GM21576 (cell line): ENCODE measurements at regions not wholly inside any gene's neighbourhood (a gene's known extent, or its start where the extent isn't known, plus 50 kb on each side); places are given as distances from the start of the nearest gene placed in this dataset.
"Not testable (repeated sequence)": the region's sequence is repeated elsewhere in the genome, so short reads cannot be mapped to it uniquely, and the experiment has no call there.

Experiments
- ATAC-seq: cut with Tn5 transposase; IDR thresholded peaks from one replicate; pipeline ENCODE4 v1.9.1; 2021; ENCODE audit warnings: mild to moderate bottlenecking, moderate library complexity; ENCODE audit not compliant: unreplicated experiment

DNA sequence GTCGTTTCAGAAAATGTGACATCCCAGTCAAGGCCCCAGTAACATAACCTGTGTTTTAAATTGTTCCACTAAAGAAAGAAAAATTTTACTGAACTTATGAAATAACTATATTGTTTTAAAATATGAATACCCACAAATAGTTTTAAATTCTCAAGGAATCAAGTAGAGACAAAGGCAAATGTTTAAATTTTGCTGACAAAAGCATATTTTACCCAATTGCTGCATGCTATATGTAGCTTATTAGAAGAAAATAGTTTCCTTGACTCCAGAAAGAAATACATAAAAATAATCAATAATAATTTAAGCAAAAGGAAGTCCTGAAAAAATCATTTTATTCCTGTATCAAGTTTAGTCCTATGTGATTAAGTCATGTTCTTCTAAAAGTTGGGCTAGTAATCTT is 481.3 kb upstream of the ADGRL3 start:
- ATAC-seq: no peak

DNA sequence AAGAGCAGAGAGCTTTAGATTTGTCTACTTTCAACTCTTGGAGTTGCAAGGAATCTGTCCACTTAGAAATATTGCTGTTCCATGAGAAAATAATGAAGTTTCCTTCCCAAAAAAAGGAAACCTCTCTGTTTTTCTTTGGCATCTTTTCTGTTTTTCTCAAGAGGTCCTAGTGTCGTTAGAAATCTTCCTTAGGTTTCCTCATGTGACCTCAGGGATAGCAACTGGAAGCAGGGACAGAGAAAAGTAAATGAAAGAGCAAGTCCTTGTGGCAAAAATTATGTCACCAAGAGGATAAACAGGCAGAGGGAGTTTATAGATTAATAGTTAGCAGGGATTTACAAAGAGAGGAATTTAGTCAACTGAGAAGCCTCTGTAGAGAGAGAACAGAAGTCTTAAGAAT is 478.4 kb upstream of the ADGRL3 start:
- no peak for ATAC-seq

DNA sequence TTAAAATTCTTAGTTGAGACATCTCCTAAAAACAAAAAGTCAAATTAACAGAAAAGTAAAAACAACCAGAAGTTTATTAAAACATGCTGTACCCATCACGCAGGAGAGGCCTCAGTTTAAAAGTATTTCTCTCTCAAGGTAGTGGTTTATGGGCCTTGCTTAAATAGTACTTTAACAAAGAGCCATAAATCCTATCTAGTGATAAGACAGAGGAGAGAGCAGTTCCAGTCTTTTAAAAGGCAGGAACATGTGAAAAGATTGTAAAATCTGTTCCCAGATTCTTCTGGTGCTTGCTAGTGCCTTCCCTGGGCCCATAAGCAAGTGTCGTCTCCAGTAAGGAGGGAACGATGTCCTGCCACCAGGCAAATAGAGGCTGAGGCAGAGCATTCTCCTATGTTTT is 476.3 kb upstream of the ADGRL3 start:
- ATAC-seq: no peak

DNA sequence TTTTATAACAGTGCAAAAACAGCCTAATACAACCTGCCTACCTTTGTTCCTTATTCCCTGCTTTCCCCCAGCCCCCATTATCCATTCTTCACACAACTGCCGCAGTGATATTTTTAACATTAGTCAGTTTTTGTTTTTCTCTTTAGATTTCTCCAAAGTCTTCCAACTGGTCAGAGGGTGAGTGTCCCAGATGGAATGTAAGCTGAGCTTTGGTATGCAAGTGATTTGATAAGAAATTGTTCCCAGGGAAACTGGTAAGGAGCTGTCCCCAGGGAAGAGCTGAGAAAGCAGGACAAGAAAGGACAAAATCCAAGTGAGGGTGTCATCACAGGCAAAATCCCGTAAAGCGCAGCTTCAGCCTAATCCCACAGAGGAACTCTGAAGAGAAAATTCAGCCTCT is 475.5 kb upstream of the ADGRL3 start:
- ATAC-seq: no peak

DNA sequence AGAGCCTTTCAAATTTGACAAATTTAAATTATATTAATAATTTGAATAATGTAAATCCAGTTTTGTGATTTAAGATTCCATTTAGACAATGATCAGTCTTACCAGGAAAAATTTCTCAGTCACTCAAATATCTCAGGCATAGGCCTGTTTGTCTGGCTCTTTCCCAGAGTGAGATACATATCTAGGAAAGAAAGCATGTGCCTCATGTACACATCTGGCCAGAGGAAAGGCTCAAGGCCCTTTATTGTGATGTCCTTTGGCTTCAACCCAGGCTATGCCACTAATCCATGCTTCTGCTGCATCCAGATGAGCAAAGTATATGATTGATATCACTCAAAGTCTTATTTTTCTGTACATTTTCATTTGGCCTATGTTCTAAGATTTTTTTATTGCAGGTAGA is 473.3 kb upstream of the ADGRL3 start:
- ATAC-seq: no peak

DNA sequence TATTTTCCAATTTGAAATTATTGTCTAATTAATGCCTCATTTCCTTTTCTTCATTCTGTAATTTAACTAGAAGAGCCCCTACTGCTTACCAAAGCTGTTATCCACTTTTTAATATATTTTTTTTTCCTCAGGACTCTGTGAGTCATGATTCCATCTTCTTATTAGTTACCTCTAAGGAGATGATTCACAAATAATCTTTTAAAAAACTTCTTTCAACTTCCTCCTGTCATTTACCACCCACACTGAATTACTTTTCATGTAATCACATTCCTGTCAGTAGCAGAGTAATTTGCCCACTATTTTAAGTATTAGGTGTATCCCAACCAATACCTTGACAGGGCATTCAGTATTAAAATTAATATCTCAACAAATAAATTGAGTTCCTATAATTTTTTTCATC is 470.9 kb upstream of the ADGRL3 start:
- no peak for ATAC-seq

DNA sequence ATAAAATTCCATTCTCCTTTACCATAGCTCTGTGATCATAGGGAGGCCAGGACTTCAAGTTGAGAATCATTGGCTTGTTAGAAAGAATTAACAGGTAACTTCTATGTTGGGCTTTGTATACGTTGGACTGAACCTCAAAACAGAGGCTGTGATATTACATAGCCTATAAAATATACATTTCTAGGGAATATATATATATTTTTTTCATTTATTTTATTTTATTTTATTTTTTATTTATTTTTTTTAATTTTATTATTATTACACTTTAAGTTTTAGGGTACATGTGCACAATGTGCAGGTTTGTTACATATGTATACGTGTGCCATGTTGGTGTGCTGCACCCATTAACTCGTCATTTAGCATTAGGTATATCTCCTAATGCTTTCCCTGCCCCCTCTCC is 470.4 kb upstream of the ADGRL3 start:
- ATAC-seq: not testable (repeated sequence)

DNA sequence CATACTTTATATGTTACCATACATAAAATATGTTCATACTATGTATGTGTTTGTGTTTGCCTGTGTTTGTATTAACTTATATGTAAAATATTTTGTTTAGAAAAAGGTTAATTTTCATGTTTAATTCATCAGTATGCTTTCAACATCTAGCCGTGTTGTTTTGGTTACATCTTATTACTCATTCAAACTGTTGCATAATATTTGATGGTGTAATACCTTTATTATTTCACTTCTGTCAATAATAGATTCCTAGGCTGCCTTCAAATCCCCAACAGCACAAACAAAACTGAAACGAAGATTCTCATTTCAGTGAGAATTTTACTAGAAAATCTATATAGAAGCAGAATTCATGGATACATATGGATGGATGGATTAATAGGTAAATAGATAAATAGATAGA is 462.3 kb upstream of the ADGRL3 start:
- ATAC-seq: no peak

DNA sequence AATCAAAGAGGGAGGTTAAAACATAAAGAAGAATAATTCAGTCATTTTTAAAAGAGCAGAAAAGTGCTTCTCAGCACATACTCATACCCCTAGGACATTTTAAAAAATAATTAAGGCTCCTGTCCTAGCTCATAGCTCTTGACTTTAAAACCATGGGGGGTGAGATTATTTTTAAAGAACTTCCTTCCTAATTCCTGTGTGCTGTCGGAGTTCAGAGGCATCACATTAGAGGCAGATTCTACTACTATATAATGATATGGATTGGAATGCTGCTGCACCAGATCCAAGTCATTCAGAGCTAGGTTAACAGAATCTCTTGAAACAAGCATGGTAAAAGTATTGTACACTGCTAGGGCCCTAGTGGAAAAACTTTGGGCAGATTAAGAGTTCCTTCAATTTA is 456.5 kb upstream of the ADGRL3 start:
- ATAC-seq: no peak

DNA sequence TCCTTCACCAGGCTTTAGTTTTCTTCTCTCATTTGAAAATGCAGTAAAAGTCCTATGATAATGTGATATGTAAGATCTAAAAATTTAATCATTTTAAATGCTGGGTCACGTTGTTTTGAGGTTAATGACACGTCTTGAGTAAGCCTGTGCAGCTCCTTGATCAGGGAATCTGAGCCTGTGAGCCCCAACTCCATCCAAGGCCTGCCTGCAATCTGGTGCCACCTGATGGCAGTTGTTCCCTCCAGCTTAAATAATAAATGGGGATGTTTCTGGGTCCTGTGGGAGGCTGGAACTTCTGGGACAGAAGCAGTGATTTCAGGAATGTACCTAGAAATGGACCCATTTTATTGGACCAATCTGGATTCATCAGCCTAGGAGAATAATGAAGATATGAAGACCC is 455.4 kb upstream of the ADGRL3 start:
- no peak for ATAC-seq

DNA sequence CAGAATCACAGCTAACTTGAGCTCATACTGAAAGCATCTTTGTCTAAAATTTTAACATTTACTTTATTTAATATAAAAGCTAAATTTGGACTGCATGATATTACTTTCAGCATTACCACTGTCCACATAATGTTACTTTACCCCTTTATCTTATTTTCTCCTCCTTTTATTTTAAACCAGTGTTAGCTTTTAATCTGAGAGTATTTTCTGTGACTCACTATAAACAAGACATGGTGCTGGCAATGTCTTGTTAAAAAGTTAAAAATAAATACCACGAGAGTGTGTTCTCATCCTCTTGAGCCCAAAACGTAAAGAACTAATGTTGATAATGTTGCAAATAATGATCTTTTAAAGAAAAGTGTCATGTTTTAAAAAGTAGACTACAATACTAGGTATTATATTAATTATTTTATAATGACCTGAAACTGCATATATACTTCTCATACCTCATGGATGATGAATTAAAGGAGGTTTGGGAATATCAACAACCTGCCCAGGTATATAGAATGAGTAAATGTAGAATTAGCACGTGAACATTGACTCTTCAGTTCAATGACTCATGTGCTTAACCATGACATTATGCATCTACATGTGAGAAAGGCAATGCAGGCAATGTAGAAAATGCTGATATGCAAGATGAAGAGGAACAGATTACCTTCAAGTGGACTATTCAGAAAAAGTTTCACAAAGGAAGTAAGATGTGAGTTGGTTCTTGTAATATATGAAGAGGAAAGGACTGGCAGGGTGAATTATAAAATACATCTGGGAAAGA is 454.1 kb upstream of the ADGRL3 start:
- no peak for ATAC-seq

DNA sequence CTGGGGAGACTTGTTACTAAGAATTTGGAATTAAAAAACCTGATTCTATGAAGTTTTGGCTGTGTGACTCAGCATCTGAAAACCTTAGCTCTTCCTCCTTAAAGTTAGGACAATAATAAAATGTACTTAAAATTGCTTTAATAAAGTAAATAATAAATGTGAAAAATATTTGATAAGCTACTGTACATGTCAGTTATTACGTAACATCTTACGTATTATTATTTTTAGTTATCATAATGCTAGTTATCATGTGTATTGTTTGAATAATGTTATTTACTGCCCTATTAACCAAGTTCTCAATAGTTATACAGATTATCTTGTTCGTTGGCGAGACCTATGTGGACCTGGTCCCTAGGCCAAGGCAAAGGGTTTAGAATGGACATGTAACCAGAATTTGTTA is 449.2 kb upstream of the ADGRL3 start:
- ATAC-seq: no peak

DNA sequence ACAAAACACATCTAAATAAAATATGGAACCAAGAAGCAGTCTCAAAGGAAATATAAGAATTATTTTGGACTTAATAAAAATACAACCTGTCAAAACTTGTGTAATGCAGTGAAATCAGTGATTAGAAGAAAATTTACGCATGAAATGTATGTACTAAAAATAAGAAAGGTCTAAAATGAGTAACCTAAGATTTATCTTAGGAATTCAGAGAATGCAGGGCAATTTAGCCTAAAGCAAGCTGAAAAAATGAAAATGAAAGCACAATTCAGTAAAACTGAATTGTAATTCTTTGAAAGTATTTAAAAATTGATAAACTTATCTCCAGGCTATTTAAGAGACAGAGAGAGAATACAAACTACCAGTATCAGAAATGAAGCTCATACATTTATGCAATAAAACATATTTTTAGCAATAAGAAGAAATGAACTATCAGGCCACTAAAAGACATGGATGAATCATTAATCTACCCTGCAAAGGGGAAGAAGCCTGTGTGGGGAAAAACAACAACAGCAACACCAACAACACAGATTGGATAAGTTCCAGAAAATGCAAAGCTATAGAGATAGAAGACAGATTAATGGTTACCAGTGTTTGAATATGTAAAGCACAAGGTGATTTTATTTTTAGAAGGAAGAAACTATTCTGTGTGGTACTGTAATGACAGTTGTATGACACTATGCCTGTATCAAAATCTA is 442.0 kb upstream of the ADGRL3 start:
- no peak for ATAC-seq

DNA sequence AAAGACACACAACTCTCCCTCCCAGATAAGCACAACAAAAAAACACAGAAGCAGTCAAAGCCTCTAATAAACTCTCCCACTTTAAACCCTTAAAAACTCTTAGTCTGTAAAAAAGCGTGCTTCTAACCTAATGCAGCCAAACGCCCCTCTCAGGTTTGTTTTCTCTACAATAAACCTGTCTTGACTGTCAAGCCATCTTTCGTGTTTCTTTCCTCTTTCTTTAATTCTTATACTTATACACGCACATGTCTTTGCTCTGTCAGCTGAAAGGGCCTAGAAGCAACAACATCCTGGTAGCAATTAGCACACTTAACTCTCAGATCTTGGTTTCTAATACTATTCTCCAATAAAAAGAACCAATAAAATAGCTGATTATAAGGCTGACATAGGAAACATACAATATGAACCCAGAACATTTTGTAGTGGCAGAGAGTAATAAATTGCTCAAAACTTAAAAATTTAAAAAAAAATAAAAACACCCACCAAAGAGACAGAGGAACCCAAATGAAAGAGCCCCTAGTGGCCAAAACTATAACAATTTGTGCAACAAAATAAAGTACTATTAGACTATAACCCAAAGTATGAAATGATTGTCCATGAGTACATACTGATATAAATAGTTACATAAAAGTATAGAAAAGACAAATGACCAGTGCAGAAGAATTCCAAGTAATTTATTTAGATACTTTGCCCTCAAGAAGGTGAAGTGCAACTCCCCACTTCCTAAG is 440.4 kb upstream of the ADGRL3 start:
- ATAC-seq: no peak

DNA sequence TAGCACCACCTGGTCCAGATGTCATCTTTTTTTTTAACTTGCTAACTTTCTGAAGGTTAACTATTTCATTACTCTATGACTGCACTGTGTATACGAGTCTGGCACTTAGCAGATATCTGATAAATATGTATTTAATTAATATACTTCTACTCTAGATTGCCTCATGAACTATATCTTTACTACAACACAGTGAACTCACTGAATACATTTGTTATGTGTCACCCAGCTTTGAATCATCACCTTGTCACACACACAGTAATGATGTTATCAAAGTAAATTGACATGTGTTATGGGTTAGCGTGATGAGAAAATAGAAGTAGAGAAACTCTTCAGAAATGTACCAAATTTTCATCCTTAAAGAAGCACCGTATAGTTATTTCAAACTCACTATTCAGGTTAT is 419.3 kb upstream of the ADGRL3 start:
- no peak for ATAC-seq

DNA sequence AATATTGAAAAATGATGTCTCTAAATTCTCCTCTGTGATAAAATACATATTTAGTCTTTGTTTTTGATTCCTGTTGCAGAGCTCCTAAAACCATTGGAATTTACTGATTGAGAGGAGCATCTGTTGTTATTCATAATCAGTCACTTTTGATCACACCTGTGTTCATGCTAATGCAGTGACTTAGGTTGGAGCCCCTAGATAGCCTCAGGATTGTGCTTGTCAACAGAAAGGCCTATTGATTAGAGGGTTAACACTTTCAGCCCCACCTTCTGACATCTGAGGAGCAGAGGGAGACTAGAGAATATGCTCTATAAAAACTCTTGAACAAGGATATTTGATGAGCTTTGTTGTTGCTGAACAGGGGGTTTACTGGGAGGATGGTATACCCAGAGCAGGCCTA is 409.5 kb upstream of the ADGRL3 start:
- no peak for ATAC-seq

DNA sequence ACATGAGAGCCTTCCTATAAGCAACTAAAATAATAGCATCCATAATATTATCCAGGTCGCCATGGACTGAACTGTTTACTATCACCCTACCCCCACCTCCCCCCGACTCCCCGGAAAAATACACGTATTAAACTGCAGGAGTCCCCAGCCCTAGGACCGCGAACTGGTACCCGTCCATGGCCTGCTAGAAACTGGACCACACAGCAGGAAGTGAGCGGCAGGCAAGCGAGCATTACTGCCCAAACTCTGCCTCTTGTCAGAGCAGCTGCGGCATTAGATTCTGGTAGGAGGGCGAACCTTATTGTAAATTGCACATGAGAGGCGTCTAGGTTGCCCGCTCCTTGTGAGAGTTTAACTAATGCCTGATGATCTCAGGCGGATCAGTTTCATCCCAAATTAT is 405.8 kb upstream of the ADGRL3 start:
- ATAC-seq: no peak

DNA sequence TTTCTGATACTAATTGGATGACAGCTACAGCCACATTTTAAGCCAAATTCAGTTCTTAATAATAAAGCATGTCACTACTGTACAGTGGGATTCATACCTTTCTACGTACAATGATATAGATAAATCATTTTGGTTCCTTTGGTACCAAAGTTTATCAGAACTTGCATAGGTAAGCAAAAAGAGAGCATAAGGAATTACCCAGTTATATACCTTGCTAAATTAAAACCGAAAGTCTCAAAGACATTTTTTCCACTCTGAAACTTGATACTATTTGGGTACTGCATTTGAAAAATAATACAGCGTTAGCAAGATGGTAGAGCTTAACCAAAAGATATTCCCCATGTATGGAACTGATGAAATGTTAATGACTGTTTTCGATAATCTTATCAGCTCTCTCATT is 400.9 kb upstream of the ADGRL3 start:
- no peak for ATAC-seq

DNA sequence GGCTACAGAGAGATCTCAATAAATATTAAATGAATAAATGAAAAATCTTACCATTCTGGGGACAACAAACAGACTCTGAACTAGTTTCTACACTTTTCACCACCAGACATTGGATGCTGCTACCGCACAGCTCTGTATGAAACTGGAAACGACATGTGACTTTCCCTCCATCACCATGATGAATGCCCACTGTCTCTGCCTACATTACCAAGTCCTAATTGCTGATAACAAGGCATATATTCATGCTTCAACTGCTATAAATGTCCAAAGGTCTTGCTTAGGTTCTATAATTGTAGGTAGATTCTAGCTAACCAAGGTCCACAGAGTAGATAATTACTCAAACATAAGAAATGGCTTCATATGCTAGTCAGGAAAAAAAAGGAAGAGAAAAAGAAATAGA is 399.4 kb upstream of the ADGRL3 start:
- no peak for ATAC-seq

DNA sequence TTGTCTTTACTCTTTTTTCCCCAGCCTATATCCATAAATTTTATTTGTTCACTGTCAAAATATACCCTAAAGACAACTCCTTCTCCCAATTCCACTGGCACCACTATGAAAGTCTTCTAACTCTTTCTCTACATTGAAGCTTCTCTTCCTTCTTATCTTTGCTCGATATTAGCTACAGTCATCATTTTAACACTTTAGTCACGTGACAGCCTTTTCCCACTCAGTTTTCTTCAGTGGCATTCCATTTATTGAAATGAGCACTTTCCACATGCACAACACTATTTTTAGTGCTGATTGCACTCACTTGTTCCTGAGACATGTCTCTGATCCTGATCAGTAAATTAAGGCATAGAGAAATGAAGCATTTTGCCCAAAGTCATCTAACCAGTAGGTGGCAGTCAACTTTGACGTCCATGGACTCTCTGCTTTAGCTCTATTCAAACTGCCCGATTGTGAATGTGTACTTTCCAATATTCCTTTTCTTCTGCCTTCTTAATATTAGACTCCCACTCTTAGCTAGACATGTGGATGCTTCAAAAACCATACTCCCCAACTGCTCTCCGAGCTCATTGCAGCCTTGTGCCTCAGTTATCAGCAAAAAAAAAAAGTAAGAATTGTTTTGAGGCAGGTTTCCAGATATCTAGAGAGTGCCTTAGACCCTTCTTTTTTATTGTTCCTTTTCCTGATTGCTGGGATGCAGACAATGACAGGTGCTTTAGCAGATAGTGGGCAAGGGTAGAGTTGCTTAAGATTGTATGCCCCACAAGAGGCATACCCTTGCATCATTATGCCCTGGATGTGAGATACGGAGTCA is 394.4 kb upstream of the ADGRL3 start:
- ATAC-seq: no peak
